ENCODE measurements at regions not wholly inside any gene's neighbourhood (a gene's known extent, or its start where the extent isn't known, plus 50 kb on each side); places are given as distances from the start of the nearest gene placed in this dataset.

DNA sequence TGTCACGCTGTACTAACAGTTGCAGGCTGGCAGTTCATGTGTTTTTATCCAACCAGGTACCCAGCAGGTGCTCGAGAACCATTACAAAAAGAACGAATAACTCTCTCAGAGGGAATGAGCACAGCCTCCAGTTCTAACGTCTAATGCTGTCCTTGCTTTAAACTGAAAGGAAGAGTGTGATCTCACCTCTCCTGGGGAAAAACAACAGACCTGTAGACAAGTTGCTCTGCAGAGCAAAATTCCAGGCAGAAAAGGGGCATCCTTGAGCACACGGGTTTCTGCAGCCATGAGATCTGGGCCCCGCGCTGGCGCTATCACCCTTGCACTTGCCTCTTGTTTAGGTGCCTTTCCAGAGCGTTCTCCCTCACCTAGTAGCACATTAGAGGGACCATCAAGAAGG is 92.5 kb upstream of the DNAH5 start (continued):
- TF ChIP-seq, protein P1, sequence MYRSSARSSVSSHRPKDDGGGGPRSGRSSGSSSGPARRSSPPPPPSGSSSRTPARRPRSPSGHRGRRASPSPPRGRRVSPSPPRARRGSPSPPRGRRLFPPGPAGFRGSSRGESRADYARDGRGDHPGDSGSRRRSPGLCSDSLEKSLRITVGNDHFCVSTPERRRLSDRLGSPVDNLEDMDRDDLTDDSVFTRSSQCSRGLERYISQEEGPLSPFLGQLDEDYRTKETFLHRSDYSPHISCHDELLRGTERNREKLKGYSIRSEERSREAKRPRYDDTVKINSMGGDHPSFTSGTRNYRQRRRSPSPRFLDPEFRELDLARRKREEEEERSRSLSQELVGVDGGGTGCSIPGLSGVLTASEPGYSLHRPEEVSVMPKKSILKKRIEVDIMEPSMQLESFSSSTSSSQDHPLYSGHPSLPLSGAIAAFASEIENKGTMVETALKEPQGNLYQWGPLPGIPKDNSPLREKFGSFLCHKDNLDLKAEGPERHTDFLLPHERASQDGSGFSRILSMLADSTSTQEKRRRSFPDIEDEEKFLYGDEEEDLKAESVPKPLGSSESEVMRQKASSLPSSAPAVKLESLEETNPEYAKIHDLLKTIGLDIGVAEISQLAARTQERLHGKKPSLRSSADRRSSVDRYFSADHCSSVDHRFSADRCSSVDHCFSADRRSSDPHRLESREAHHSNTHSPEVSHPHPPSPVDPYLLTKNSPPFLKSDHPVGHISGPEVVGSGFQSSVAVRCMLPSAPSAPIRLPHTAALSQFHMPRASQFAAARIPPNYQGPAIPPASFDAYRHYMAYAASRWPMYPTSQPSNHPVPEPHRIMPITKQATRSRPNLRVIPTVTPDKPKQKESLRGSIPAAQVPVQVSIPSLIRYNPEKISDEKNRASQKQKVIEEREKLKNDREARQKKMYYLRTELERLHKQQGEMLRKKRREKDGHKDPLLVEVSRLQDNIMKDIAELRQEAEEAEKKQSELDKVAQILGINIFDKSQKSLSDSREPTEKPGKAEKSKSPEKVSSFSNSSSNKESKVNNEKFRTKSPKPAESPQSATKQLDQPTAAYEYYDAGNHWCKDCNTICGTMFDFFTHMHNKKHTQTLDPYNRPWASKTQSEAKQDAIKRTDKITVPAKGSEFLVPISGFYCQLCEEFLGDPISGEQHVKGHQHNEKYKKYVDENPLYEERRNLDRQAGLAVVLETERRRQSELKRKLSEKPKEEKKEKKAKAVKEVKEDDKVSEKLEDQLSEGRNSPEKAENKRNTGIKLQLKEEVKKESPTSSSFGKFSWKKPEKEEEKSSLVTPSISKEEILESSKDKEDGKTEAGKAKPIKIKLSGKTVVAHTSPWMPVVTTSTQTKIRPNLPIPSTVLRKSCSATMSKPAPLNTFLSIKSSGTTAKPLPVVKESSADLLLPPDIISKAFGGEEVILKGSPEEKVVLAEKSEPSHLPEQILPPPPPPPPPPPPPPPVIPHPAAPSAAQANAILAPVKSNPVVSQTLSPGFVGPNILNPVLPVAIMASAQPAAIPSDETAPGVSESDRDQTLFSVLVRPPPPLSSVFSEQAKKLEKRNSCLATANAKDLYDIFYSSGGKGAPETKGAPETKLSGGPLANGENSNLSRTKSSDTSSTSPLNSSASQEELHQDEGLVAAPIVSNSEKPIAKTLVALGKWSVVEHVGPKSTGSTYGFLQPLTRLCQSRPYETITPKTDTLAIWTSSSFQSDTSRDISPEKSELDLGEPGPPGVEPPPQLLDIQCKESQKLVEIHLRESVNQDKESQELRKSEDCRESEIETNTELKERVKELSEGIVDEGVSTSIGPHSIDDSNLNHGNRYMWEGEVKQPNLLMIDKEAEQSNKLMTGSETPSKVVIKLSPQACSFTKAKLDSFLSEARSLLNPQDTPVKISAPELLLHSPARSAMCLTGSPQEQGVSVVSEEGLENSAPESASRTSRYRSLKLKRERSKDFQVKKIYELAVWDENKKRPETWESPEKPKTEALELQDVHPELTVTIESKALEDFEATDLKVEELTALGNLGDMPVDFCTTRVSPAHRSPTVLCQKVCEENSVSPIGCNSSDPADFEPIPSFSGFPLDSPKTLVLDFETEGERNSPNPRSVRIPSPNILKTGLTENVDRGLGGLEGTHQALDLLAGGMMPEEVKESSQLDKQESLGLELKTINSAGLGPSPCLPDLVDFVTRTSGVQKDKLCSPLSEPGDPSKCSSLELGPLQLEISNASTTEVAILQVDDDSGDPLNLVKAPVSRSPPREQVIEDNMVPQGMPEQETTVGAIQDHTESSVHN (CRISPR knock-in tag; IDR thresholded peaks at IDR 0.05): no peak
- TF ChIP-seq, protein P2, sequence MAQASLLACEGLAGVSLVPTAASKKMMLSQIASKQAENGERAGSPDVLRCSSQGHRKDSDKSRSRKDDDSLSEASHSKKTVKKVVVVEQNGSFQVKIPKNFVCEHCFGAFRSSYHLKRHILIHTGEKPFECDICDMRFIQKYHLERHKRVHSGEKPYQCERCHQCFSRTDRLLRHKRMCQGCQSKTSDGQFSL (CRISPR knock-in tag; IDR thresholded peaks at IDR 0.05): no peak
- TF ChIP-seq ZNF614 (CRISPR knock-in tag; IDR thresholded peaks at IDR 0.05; ENCODE audit: borderline replicate concordance) (no peak), ATAD3A (CRISPR knock-in tag; IDR thresholded peaks at IDR 0.05) (no peak), ZC3H4 (CRISPR knock-in tag; IDR thresholded peaks at IDR 0.05; ENCODE audit: borderline replicate concordance) (no peak), HDAC6 (IDR thresholded peaks at IDR 0.05; ENCODE audit: low read depth, low read length) (no peak), NCOA1 (CRISPR knock-in tag; IDR thresholded peaks at IDR 0.05) (no peak), ZNF333 (CRISPR knock-in tag; IDR thresholded peaks at IDR 0.05; ENCODE audit: borderline replicate concordance) (no peak)
- TF ChIP-seq, protein P3, sequence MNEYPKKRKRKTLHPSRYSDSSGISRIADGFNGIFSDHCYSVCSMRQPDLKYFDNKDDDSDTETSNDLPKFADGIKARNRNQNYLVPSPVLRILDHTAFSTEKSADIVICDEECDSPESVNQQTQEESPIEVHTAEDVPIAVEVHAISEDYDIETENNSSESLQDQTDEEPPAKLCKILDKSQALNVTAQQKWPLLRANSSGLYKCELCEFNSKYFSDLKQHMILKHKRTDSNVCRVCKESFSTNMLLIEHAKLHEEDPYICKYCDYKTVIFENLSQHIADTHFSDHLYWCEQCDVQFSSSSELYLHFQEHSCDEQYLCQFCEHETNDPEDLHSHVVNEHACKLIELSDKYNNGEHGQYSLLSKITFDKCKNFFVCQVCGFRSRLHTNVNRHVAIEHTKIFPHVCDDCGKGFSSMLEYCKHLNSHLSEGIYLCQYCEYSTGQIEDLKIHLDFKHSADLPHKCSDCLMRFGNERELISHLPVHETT (CRISPR knock-in tag; conservative IDR thresholded peaks at IDR 0.05): no peak
- TF ChIP-seq, protein P4, sequence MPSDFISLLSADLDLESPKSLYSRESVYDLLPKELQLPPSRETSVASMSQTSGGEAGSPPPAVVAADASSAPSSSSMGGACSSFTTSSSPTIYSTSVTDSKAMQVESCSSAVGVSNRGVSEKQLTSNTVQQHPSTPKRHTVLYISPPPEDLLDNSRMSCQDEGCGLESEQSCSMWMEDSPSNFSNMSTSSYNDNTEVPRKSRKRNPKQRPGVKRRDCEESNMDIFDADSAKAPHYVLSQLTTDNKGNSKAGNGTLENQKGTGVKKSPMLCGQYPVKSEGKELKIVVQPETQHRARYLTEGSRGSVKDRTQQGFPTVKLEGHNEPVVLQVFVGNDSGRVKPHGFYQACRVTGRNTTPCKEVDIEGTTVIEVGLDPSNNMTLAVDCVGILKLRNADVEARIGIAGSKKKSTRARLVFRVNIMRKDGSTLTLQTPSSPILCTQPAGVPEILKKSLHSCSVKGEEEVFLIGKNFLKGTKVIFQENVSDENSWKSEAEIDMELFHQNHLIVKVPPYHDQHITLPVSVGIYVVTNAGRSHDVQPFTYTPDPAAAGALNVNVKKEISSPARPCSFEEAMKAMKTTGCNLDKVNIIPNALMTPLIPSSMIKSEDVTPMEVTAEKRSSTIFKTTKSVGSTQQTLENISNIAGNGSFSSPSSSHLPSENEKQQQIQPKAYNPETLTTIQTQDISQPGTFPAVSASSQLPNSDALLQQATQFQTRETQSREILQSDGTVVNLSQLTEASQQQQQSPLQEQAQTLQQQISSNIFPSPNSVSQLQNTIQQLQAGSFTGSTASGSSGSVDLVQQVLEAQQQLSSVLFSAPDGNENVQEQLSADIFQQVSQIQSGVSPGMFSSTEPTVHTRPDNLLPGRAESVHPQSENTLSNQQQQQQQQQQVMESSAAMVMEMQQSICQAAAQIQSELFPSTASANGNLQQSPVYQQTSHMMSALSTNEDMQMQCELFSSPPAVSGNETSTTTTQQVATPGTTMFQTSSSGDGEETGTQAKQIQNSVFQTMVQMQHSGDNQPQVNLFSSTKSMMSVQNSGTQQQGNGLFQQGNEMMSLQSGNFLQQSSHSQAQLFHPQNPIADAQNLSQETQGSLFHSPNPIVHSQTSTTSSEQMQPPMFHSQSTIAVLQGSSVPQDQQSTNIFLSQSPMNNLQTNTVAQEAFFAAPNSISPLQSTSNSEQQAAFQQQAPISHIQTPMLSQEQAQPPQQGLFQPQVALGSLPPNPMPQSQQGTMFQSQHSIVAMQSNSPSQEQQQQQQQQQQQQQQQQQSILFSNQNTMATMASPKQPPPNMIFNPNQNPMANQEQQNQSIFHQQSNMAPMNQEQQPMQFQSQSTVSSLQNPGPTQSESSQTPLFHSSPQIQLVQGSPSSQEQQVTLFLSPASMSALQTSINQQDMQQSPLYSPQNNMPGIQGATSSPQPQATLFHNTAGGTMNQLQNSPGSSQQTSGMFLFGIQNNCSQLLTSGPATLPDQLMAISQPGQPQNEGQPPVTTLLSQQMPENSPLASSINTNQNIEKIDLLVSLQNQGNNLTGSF (CRISPR knock-in tag; IDR thresholded peaks at IDR 0.05): no peak

Measured in HepG2 (cell line).